ENCODE measurements at regions not wholly inside any gene's neighbourhood (a gene's known extent, or its start where the extent isn't known, plus 50 kb on each side); places are given as distances from the start of the nearest gene placed in this dataset.

DNA sequence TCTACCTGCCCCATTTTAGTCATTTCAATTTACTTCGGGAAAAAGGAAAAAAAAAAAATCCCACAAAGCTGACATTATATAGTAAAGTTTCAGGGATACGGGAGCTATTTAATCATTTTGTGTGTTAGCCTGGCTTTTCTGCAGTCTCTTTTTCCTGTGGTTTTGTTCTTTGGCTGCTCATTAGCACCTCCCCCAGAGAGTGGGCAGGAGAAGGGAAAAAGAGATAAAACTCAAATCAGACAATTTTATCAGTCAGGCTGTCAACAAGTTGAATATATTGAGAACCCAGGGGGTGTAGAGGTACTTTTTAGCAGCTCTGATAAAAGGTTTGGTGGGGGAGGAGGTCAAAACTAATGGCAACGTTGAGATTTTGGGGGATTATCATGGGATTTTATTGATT lies 559.0 kb upstream of the PSMD7 start:
- TF ChIP-seq MYPOP (CRISPR knock-in tag; IDR thresholded peaks at IDR 0.05) (no peak), ERF (CRISPR knock-in tag; IDR thresholded peaks at IDR 0.05) (no peak), ZNF878 (CRISPR knock-in tag; IDR thresholded peaks at IDR 0.05) (no peak), HOXA5 (CRISPR knock-in tag; IDR thresholded peaks at IDR 0.05) (no peak), NR3C1 (CRISPR knock-in tag; IDR thresholded peaks at IDR 0.05) (no peak)
- Histone ChIP-seq H3K4me2 (ENCODE audit: low read depth, low read length) (no peak overlapping the region), H3K27me3 (ENCODE audit: control insufficient read depth in 1 of 2, insufficient read depth in 2 of 2, low read length in 2 of 2) (no peaks in the 10 kb centered on the region), H3K79me2 (ENCODE audit: insufficient read depth, low read length) (no peaks in the 10 kb centered on the region), H2AFZ (ENCODE audit: low read length) (no peak overlapping the region), H3K4me3 (replicated peaks in 1 of 3; ENCODE audit: insufficient read depth in 1 of 3, low read depth in 2 of 3, low read length in 3 of 3) (no peak overlapping the region), H3K36me3 (replicated peaks in 1 of 2; ENCODE audit: control insufficient read depth in 1 of 2, insufficient read depth in 2 of 2, low read length in 2 of 2) (no peaks in the 10 kb centered on the region), H3K9me3 (ENCODE audit: low read length) (peaks cover 4% of the 10 kb centered on the region; the same call in 1 of the 2 replicates), H3K27ac (ENCODE audit: extremely low read length, insufficient read depth, low read length) (no peak overlapping the region), H3K4me1 (ENCODE audit: insufficient read depth, low read length) (peaks cover 3% of the 10 kb centered on the region), H3K9ac (ENCODE audit: insufficient read depth, low read depth, low read length) (no peak overlapping the region), H4K20me1 (ENCODE audit: insufficient read depth, low read length) (no peaks in the 10 kb centered on the region)
- no TSS peak for BruUV-seq (replicated peaks)
- CTCF ChIA-PET (ENCODE audit: low intra/inter-chr PET ratio, low total read pairs): no interaction called here
- WGBS (ENCODE audit: low lambda C conversion rate): 28% methylated on average over 3 of the region's 3 CpGs
- POLR2A ChIA-PET: no interaction called here
- FAIRE-seq (no peak), ATAC-seq (no peak), DNase-seq (ENCODE audit: low spot score) (no peak)
- intact Hi-C loops (cut with micrococcal nuclease; ENCODE audit: unreplicated experiment): no loop called here
- in situ Hi-C loops (cut with HindIII; ENCODE audit: extremely low pct_ligation_motif_present, low pct_unique_long_range_greater_than_20kb): no loop called here

DNA sequence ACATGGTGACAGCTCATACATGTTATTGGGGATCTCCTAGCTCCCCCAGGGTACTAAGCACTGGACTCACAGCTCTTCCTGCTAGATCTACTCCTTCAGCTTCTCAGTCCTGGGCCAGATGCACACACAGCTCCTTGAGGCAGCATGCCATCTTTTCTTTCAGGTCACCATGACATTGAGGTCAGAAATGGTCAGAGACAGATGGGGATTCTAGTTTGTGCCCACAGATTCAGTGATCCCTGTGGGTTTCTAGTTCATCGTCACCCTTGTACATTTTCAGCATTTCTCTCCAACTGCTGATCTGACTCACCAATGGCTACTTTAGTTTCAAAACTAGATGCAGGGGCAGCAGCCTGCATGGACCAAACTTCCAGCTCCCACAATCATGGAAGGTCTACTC lies 560.7 kb upstream of the PSMD7 start:
- no peaks in the 10 kb centered on the region for H3K36me3 ChIP-seq (replicated peaks in 1 of 2; ENCODE audit: control insufficient read depth in 1 of 2, insufficient read depth in 2 of 2, low read length in 2 of 2)
- no peak for FAIRE-seq
- in situ Hi-C loops (cut with HindIII; ENCODE audit: extremely low pct_ligation_motif_present, low pct_unique_long_range_greater_than_20kb): no loop called here
- ChIA-PET POLR2A (no interaction called here), CTCF (ENCODE audit: low intra/inter-chr PET ratio, low total read pairs) (no interaction called here)
- no peak overlapping the region for H3K27ac ChIP-seq (ENCODE audit: extremely low read length, insufficient read depth, low read length)
- no peak overlapping the region for H3K9ac ChIP-seq (ENCODE audit: insufficient read depth, low read depth, low read length)
- no peaks in the 10 kb centered on the region for H4K20me1 ChIP-seq (ENCODE audit: insufficient read depth, low read length)
- no peak overlapping the region for H3K4me3 ChIP-seq (replicated peaks in 1 of 3; ENCODE audit: insufficient read depth in 1 of 3, low read depth in 2 of 3, low read length in 3 of 3)
- 6% methylated on average over 1 of the region's 1 CpG for WGBS (ENCODE audit: low lambda C conversion rate)
- ATAC-seq: no peak
- BruUV-seq (replicated peaks): no TSS peak
- no peak for DNase-seq (ENCODE audit: low spot score)
- intact Hi-C loops (cut with micrococcal nuclease; ENCODE audit: unreplicated experiment): no loop called here
- H3K27me3 ChIP-seq (ENCODE audit: control insufficient read depth in 1 of 2, insufficient read depth in 2 of 2, low read length in 2 of 2): no peaks in the 10 kb centered on the region
- no peak overlapping the region for H2AFZ ChIP-seq (ENCODE audit: low read length)
- peaks cover 4% of the 10 kb centered on the region; the same call in 1 of the 2 replicates for H3K9me3 ChIP-seq (ENCODE audit: low read length)
- no peak overlapping the region for H3K4me2 ChIP-seq (ENCODE audit: low read depth, low read length)
- H3K79me2 ChIP-seq (ENCODE audit: insufficient read depth, low read length): no peaks in the 10 kb centered on the region
- H3K4me1 ChIP-seq (ENCODE audit: insufficient read depth, low read length): peaks cover 15% of the 10 kb centered on the region
- TF ChIP-seq, protein P1, sequence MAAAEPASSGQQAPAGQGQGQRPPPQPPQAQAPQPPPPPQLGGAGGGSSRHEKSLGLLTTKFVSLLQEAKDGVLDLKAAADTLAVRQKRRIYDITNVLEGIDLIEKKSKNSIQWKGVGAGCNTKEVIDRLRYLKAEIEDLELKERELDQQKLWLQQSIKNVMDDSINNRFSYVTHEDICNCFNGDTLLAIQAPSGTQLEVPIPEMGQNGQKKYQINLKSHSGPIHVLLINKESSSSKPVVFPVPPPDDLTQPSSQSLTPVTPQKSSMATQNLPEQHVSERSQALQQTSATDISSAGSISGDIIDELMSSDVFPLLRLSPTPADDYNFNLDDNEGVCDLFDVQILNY (CRISPR knock-in tag; conservative IDR thresholded peaks at IDR 0.05): no peak
- TF ChIP-seq ZNF367 (CRISPR knock-in tag; IDR thresholded peaks at IDR 0.05; ENCODE audit: borderline replicate concordance): no peak
- TF ChIP-seq, protein P2, sequence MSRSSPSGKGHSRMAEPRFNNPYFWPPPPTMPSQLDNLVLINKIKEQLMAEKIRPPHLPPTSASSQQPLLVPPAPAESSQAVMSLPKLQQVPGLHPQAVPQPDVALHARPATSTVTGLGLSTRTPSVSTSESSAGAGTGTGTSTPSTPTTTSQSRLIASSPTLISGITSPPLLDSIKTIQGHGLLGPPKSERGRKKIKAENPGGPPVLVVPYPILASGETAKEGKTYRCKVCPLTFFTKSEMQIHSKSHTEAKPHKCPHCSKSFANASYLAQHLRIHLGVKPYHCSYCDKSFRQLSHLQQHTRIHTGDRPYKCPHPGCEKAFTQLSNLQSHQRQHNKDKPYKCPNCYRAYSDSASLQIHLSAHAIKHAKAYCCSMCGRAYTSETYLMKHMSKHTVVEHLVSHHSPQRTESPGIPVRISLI (CRISPR knock-in tag; IDR thresholded peaks at IDR 0.05; ENCODE audit: borderline replicate concordance): no peak
- TF ChIP-seq, protein P3, sequence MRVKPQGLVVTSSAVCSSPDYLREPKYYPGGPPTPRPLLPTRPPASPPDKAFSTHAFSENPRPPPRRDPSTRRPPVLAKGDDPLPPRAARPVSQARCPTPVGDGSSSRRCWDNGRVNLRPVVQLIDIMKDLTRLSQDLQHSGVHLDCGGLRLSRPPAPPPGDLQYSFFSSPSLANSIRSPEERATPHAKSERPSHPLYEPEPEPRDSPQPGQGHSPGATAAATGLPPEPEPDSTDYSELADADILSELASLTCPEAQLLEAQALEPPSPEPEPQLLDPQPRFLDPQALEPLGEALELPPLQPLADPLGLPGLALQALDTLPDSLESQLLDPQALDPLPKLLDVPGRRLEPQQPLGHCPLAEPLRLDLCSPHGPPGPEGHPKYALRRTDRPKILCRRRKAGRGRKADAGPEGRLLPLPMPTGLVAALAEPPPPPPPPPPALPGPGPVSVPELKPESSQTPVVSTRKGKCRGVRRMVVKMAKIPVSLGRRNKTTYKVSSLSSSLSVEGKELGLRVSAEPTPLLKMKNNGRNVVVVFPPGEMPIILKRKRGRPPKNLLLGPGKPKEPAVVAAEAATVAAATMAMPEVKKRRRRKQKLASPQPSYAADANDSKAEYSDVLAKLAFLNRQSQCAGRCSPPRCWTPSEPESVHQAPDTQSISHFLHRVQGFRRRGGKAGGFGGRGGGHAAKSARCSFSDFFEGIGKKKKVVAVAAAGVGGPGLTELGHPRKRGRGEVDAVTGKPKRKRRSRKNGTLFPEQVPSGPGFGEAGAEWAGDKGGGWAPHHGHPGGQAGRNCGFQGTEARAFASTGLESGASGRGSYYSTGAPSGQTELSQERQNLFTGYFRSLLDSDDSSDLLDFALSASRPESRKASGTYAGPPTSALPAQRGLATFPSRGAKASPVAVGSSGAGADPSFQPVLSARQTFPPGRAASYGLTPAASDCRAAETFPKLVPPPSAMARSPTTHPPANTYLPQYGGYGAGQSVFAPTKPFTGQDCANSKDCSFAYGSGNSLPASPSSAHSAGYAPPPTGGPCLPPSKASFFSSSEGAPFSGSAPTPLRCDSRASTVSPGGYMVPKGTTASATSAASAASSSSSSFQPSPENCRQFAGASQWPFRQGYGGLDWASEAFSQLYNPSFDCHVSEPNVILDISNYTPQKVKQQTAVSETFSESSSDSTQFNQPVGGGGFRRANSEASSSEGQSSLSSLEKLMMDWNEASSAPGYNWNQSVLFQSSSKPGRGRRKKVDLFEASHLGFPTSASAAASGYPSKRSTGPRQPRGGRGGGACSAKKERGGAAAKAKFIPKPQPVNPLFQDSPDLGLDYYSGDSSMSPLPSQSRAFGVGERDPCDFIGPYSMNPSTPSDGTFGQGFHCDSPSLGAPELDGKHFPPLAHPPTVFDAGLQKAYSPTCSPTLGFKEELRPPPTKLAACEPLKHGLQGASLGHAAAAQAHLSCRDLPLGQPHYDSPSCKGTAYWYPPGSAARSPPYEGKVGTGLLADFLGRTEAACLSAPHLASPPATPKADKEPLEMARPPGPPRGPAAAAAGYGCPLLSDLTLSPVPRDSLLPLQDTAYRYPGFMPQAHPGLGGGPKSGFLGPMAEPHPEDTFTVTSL (CRISPR knock-in tag; IDR thresholded peaks at IDR 0.05; ENCODE audit: borderline replicate concordance): no peak
- no peak for TF ChIP-seq ZNF792 (CRISPR knock-in tag; IDR thresholded peaks at IDR 0.05)
- no peak for TF ChIP-seq KMT2B (CRISPR knock-in tag; IDR thresholded peaks at IDR 0.05)
- no peak for TF ChIP-seq ZSCAN30 (CRISPR knock-in tag; IDR thresholded peaks at IDR 0.05)

All from HepG2 (cell line).